H9 (cell line): ENCODE measurements at regions not wholly inside any gene's neighbourhood (a gene's known extent, or its start where the extent isn't known, plus 50 kb on each side); places are given as distances from the start of the nearest gene placed in this dataset.

Experiments used
- DNase-seq: peaks from one replicate; pipeline ENCODE4 v3.0.0-alpha.2; 2017
- H2AFZ ChIP-seq: one replicate; pipeline ENCODE4 v1.6.1; 2013; ENCODE audit warnings: mild to moderate bottlenecking, low read length, control low read depth, moderate library complexity
- H2AK5ac ChIP-seq: 2 replicates; pipeline ENCODE4 v1.6.1; 2013; ENCODE audit warnings: low read length, control low read depth, mixed read lengths; ENCODE audit not compliant: insufficient read length
- H2BK120ac ChIP-seq: one replicate; pipeline ENCODE4 v1.6.1; 2013; ENCODE audit warnings: low read depth, mild to moderate bottlenecking, low read length, control low read depth, inconsistent platforms; ENCODE audit not compliant: poor library complexity, severe bottlenecking
- H2BK12ac ChIP-seq: 2 replicates; pipeline ENCODE4 v1.6.1; 2013; ENCODE audit warnings: low read length, control low read depth, mixed read lengths, low read depth; ENCODE audit not compliant: insufficient read length
- H2BK15ac ChIP-seq: 2 replicates; pipeline ENCODE4 v1.6.1; 2013; ENCODE audit warnings: low read depth, low read length, control low read depth
- H2BK20ac ChIP-seq: one replicate; pipeline ENCODE4 v1.6.1; 2013; ENCODE audit warnings: low read depth, mild to moderate bottlenecking, low read length, control low read depth, inconsistent platforms; ENCODE audit not compliant: poor library complexity, severe bottlenecking
- H2BK5ac ChIP-seq: 2 replicates; pipeline ENCODE4 v1.6.1; 2013; ENCODE audit warnings: low read length, control low read depth, mixed read lengths; ENCODE audit not compliant: insufficient read length
- H3K14ac ChIP-seq: 2 replicates; pipeline ENCODE4 v1.6.1; 2013; ENCODE audit warnings: low read length, control low read depth; ENCODE audit not compliant: insufficient read depth
- H3K18ac ChIP-seq: 2 replicates; pipeline ENCODE4 v1.6.1; 2013; ENCODE audit warnings: low read depth, mild to moderate bottlenecking, mixed read lengths, low read length, control low read depth; ENCODE audit not compliant: insufficient read length
- H3K23ac ChIP-seq: 2 replicates; pipeline ENCODE4 v1.6.1; 2013; ENCODE audit warnings: low read length, control low read depth, mixed read lengths, low read depth; ENCODE audit not compliant: insufficient read length
- H3K23me2 ChIP-seq: 2 replicates; pipeline ENCODE4 v1.6.1; 2013; ENCODE audit warnings: low read depth, mild to moderate bottlenecking, mixed read lengths, low read length, control low read depth; ENCODE audit not compliant: insufficient read length, poor library complexity, severe bottlenecking
- H3K27ac ChIP-seq: 2 replicates; pipeline ENCODE4 v1.5.1; 2013; ENCODE audit warnings: low read length, control low read depth, mixed read lengths, low read depth; ENCODE audit not compliant: insufficient read length
- H3K27me3 ChIP-seq: 2 replicates; pipeline ENCODE4 v1.6.1; 2013; ENCODE audit warnings: low read length, control low read depth, inconsistent platforms; ENCODE audit not compliant: insufficient read depth
- H3K4ac ChIP-seq: 2 replicates; pipeline ENCODE4 v1.6.1; 2013; ENCODE audit warnings: low read depth, mild to moderate bottlenecking, control low read depth, inconsistent platforms, low read length, moderate library complexity
- H3K4me1 ChIP-seq: 2 replicates; pipeline ENCODE4 v1.6.1; 2013; ENCODE audit warnings: low read length, control low read depth, inconsistent platforms; ENCODE audit not compliant: insufficient read depth
- H3K4me2 ChIP-seq: 2 replicates; pipeline ENCODE4 v1.6.1; 2013; ENCODE audit warnings: low read length, control low read depth, mixed read lengths; ENCODE audit not compliant: insufficient read length, insufficient read depth
- H3K56ac ChIP-seq: 2 replicates; pipeline ENCODE4 v1.6.1; 2013; ENCODE audit warnings: low read depth, mild to moderate bottlenecking, mixed read lengths, low read length, control low read depth; ENCODE audit not compliant: insufficient read length
- H3K79me1 ChIP-seq: 2 replicates; pipeline ENCODE4 v1.6.1; 2013; ENCODE audit warnings: low read depth, mild to moderate bottlenecking, moderate library complexity, low read length, control low read depth, inconsistent platforms; ENCODE audit not compliant: insufficient read depth, poor library complexity, severe bottlenecking
- H3K79me2 ChIP-seq: 2 replicates; pipeline ENCODE4 v1.6.1; 2013; ENCODE audit warnings: low read length, control low read depth, inconsistent platforms; ENCODE audit not compliant: insufficient read depth
- H3K9ac ChIP-seq: 2 replicates; pipeline ENCODE4 v1.6.1; 2013; ENCODE audit warnings: low read length, control low read depth, mixed read lengths; ENCODE audit not compliant: insufficient read length; ENCODE audit errors: extremely low read depth
- H3K9me3 ChIP-seq: one replicate; pipeline ENCODE4 v1.6.1; 2013; ENCODE audit warnings: low read depth, low read length, inconsistent platforms; ENCODE audit not compliant: control insufficient read depth
- H3T11ph ChIP-seq: one replicate; pipeline ENCODE4 v1.6.1; 2013; ENCODE audit warnings: mild to moderate bottlenecking, low read length, control low read depth, inconsistent platforms
- H4K20me1 ChIP-seq: one replicate; pipeline ENCODE4 v1.6.1; 2013; ENCODE audit not compliant: control insufficient read depth, insufficient read length, insufficient read depth
- H4K5ac ChIP-seq: 2 replicates; pipeline ENCODE4 v1.6.1; 2013; ENCODE audit warnings: low read depth, mild to moderate bottlenecking, mixed read lengths, low read length, control low read depth; ENCODE audit not compliant: insufficient read length
- H4K8ac ChIP-seq: replicated peaks from 2 replicates; pipeline ENCODE4 v1.6.1; 2013; ENCODE audit warnings: low read length, control low read depth, mixed read lengths, low read depth; ENCODE audit not compliant: insufficient read length
- H4K91ac ChIP-seq: 2 replicates; pipeline ENCODE4 v1.6.1; 2013; ENCODE audit warnings: low read depth, mild to moderate bottlenecking, moderate library complexity, mixed read lengths, low read length, control low read depth; ENCODE audit not compliant: insufficient read length
- H3K27ac Mint-ChIP-seq, 3 experiments: 2 replicates in 2 of 3; 3 replicates in 1 of 3; pipeline ENCODE4 v1.8.0; 2020 to 2021; ENCODE audit warnings: mixed read lengths in 3 of 3, mild to moderate bottlenecking in 1 of 3, moderate library complexity in 1 of 3
- H3K27me3 Mint-ChIP-seq: 2 replicates; pipeline ENCODE4 v1.8.0; 2021; ENCODE audit warnings: low read depth, mild to moderate bottlenecking, moderate library complexity, mixed read lengths
- H3K36me3 Mint-ChIP-seq, 3 experiments: 2 replicates in 2 of 3; 3 replicates in 1 of 3; pipeline ENCODE4 v1.8.0; 2020 to 2021; ENCODE audit warnings: low read depth in 3 of 3, mixed read lengths in 3 of 3; ENCODE audit not compliant: insufficient read depth in 1 of 3
- H3K4me1 Mint-ChIP-seq, 2 experiments: 2 replicates each; pipeline ENCODE4 v1.8.0; 2020; ENCODE audit warnings: mixed read lengths in 2 of 2
- H3K4me3 Mint-ChIP-seq, 2 experiments: 2 replicates in 1 of 2; 3 replicates in 1 of 2; pipeline ENCODE4 v1.8.0; 2020 to 2021; ENCODE audit warnings: mild to moderate bottlenecking in 2 of 2, mixed read lengths in 2 of 2, moderate library complexity in 1 of 2
- H3K9me3 Mint-ChIP-seq, 2 experiments: 2 replicates in 1 of 2; 3 replicates in 1 of 2; pipeline ENCODE4 v1.8.0; 2020; ENCODE audit warnings: mild to moderate bottlenecking in 2 of 2, mixed read lengths in 2 of 2, moderate library complexity in 1 of 2
- WGBS: extraction: QIAGEN DNeasy Blood & Tissue Kit; methylation state at CpG from one replicate; pipeline ENCODE4 v1.1.7; 2013; ENCODE audit warnings: missing lambda C conversion rate, low lambda C conversion rate, mixed read lengths; ENCODE audit not compliant: insufficient read length; ENCODE audit errors: extremely low coverage; 5-methylcytosine and 5-hydroxymethylcytosine counted together
- TF ChIP-seq, protein P1 (sequence below): fragments of 200-600 bp; sonication (generic); conservative IDR thresholded peaks from 3 replicates; pipeline ENCODE4 v1.8.0; 2021; ENCODE audit warnings: antibody characterized with exemption, mild to moderate bottlenecking

DNA sequence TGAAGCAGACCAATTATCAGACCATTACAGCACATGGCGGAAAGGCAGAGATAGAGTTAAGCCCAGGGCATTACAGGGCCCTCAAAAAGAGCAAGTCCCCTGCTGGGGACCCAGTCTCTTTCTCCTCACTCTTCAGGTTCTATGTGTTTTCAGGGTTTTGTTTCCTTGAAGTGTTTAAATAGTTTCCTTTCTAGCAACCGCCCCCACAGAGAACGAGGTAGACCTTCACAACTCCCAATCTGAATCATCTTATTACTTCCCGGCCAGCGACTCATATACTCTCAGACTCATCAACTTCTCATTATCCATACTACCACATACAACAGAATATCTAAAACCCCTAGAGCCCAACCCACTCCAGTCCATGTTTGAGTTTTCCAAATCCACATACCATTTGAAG, 526.6 kb upstream of the ARID1B start:
- Histone ChIP-seq H3K23ac (no peak overlapping the region), H3K27me3 (no peaks in the 10 kb centered on the region)
- H3K27me3 Mint-ChIP-seq, result no peaks in the 10 kb centered on the region

More for the DNA sequence above, 526.6 kb upstream of the ARID1B start:
- H2BK12ac ChIP-seq, result no peak overlapping the region
- no peak overlapping the region for H3K4ac ChIP-seq
- H3K4me2 ChIP-seq, result no peak overlapping the region
- no peak overlapping the region for H3K27ac ChIP-seq
- TF ChIP-seq, protein P1, sequence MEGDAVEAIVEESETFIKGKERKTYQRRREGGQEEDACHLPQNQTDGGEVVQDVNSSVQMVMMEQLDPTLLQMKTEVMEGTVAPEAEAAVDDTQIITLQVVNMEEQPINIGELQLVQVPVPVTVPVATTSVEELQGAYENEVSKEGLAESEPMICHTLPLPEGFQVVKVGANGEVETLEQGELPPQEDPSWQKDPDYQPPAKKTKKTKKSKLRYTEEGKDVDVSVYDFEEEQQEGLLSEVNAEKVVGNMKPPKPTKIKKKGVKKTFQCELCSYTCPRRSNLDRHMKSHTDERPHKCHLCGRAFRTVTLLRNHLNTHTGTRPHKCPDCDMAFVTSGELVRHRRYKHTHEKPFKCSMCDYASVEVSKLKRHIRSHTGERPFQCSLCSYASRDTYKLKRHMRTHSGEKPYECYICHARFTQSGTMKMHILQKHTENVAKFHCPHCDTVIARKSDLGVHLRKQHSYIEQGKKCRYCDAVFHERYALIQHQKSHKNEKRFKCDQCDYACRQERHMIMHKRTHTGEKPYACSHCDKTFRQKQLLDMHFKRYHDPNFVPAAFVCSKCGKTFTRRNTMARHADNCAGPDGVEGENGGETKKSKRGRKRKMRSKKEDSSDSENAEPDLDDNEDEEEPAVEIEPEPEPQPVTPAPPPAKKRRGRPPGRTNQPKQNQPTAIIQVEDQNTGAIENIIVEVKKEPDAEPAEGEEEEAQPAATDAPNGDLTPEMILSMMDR, result no peak
- no peaks in the 10 kb centered on the region for H3K79me2 ChIP-seq
- no peak overlapping the region for H2AK5ac ChIP-seq
- no peak overlapping the region for H2BK120ac ChIP-seq
- no peak overlapping the region for H3K14ac ChIP-seq
- no peaks in the 10 kb centered on the region for H3K79me1 ChIP-seq
- no peaks in the 10 kb centered on the region for H3K9me3 ChIP-seq
- DNase-seq, result no peak
- H2BK20ac ChIP-seq, result no peak overlapping the region
- H4K20me1 ChIP-seq, result no peaks in the 10 kb centered on the region
- no CpG with 5 or more reads among the region's 5 CpGs for WGBS
- H2BK15ac ChIP-seq, result no peak overlapping the region
- no peak overlapping the region for H3K27ac Mint-ChIP-seq
- no peaks in the 10 kb centered on the region; a peak in 1 of 7 replicates for H3K36me3 Mint-ChIP-seq
- H3K4me1 Mint-ChIP-seq, result no peaks in the 10 kb centered on the region; a peak in 1 of 4 replicates
- no peak overlapping the region for H4K91ac ChIP-seq
- no peak overlapping the region for H2AFZ ChIP-seq
- no peaks in the 10 kb centered on the region for H3K23me2 ChIP-seq
- H3K56ac ChIP-seq, result no peak overlapping the region
- no peak overlapping the region for H3K18ac ChIP-seq
- no peak overlapping the region for H4K8ac ChIP-seq
- no peaks in the 10 kb centered on the region for H3K4me1 ChIP-seq
- H3K9ac ChIP-seq, result no peak overlapping the region
- H4K5ac ChIP-seq, result no peak overlapping the region
- peaks cover 0 to 2% of the 10 kb centered on the region in 2 experiments; a peak in 1 of 5 replicates for H3K9me3 Mint-ChIP-seq
- no peak overlapping the region for H3K4me3 Mint-ChIP-seq
- H2BK5ac ChIP-seq, result no peak overlapping the region
- no peak overlapping the region for H3T11ph ChIP-seq
